Mesothelial cell of epicardium (in vitro differentiated cells): ENCODE measurements at regions not wholly inside any gene's neighbourhood (a gene's known extent, or its start where the extent isn't known, plus 50 kb on each side); places are given as distances from the start of the nearest gene placed in this dataset.

Experiments used
- DNase-seq, 2 experiments: peaks; one replicate each; pipeline ENCODE4 v3.0.0; 2021; ENCODE audit warnings: low spot score in 2 of 2; ENCODE audit not compliant: unreplicated experiment in 2 of 2
- H3K27ac Mint-ChIP-seq: 2 replicates; pipeline ENCODE4 v1.8.0; 2021; ENCODE audit warnings: mixed read lengths
- H3K27me3 Mint-ChIP-seq: 2 replicates; pipeline ENCODE4 v1.8.0; 2021; ENCODE audit warnings: low read depth, mixed read lengths
- H3K36me3 Mint-ChIP-seq: 2 replicates; pipeline ENCODE4 v1.8.0; 2021; ENCODE audit warnings: mixed read lengths
- H3K4me1 Mint-ChIP-seq: 2 replicates; pipeline ENCODE4 v1.8.0; 2021; ENCODE audit warnings: mixed read lengths
- H3K4me3 Mint-ChIP-seq: 2 replicates; pipeline ENCODE4 v1.8.0; 2021; ENCODE audit warnings: mild to moderate bottlenecking, moderate library complexity, mixed read lengths
- H3K9me3 Mint-ChIP-seq: 2 replicates; pipeline ENCODE4 v1.8.0; 2021; ENCODE audit warnings: mixed read lengths
- TF ChIP-seq, protein P1 (sequence below): fragments of 200-600 bp; sonication (generic); IDR thresholded peaks from one replicate; pipeline ENCODE4 v1.5.0; 2021; ENCODE audit warnings: antibody characterized with exemption; ENCODE audit not compliant: unreplicated experiment

DNA sequence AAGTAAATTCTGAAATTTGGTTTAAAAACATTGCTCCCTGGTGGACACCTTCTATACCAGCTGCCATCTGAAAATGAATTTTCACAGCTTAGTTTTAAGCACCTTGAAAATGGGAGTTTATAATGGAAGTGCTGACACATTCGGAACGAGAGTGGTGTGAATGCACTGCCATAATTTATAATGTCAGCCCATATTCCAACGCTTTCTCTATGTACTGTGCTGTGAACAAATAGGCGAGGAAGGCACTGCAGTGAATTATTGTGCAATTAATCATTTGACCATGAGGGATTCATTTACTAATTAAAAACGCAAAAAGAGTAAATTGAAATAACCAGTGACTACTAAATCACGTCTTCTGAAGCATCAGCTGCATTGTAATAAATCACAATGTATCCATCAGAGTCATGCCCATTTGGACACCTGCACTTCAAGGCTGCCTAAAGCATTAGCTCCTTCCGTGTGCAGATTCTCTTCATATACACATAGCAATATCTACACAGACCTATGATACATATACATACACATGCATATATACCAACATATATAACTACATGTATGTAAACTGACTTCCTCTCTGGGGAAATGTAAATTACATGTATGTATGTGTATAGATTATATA is 699.8 kb downstream of the GALR1 start:
- TF ChIP-seq, protein P1, sequence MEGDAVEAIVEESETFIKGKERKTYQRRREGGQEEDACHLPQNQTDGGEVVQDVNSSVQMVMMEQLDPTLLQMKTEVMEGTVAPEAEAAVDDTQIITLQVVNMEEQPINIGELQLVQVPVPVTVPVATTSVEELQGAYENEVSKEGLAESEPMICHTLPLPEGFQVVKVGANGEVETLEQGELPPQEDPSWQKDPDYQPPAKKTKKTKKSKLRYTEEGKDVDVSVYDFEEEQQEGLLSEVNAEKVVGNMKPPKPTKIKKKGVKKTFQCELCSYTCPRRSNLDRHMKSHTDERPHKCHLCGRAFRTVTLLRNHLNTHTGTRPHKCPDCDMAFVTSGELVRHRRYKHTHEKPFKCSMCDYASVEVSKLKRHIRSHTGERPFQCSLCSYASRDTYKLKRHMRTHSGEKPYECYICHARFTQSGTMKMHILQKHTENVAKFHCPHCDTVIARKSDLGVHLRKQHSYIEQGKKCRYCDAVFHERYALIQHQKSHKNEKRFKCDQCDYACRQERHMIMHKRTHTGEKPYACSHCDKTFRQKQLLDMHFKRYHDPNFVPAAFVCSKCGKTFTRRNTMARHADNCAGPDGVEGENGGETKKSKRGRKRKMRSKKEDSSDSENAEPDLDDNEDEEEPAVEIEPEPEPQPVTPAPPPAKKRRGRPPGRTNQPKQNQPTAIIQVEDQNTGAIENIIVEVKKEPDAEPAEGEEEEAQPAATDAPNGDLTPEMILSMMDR = no peak
- Mint-ChIP-seq H3K27me3 (peaks cover 1% of the 10 kb centered on the region), H3K4me3 (no peak overlapping the region), H3K4me1 (no peaks in the 10 kb centered on the region), H3K36me3 (no peaks in the 10 kb centered on the region), H3K27ac (no peak overlapping the region), H3K9me3 (peaks cover 4% of the 10 kb centered on the region)
- DNase-seq = no peak

DNA sequence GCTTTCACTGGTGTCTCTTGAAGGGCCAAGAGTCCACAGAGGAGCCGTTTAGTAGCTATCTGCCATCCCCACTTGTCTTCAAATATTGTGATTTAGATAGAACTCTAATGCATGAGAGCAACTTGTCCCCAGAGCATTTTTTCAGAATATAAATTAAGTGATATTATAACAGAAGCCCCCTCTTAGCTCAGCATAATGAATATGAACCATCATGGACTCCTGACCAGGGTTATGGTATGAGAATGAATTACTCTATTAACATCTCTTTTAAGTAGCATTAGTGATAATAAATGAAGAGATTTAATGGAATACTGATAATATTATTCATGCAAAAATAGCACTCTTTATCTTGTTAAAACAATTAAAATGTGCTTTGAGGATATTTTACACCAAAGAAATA is 709.6 kb downstream of the GALR1 start:
- TF ChIP-seq, protein P1 = no peak
- DNase-seq = no peak
- Mint-ChIP-seq H3K27ac (no peak overlapping the region), H3K9me3 (peaks cover 4% of the 10 kb centered on the region), H3K36me3 (no peaks in the 10 kb centered on the region), H3K27me3 (peaks cover 12% of the 10 kb centered on the region), H3K4me3 (no peak overlapping the region), H3K4me1 (no peaks in the 10 kb centered on the region)

DNA sequence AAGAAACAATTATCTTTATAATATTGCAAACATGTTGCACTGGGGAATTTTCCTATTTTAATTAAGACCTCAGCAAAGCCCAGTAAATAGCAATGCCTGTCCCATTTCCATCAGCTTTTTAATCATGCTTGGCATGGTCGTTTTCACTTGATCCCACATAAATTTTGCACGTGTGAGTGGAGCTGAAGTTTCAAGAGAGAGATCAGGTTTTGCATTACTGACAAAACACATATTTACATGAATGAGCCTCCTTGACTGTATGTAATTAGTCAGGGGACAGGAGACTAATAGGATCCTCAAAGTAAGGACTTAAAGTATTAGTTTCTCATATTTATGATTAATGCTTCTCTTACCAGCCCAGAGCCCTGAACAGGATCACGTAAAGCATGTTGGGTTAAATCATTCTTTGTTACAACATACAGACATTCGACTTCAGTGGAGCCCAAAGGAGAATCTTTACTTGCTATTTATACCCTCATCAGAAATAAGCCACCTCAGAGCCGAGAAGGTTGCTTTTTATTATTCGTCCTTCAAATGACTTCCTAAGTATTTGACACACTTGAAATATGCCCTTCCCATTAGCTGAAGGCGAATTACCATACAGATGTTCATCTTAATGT is 711.3 kb downstream of the GALR1 start:
- no peak for DNase-seq
- H3K9me3 Mint-ChIP-seq = peaks cover 4% of the 10 kb centered on the region
- TF ChIP-seq, protein P1 = no peak
- no peaks in the 10 kb centered on the region for H3K4me1 Mint-ChIP-seq
- peaks cover 13% of the 10 kb centered on the region for H3K27me3 Mint-ChIP-seq
- no peak overlapping the region for H3K4me3 Mint-ChIP-seq
- no peak overlapping the region for H3K27ac Mint-ChIP-seq
- H3K36me3 Mint-ChIP-seq = no peaks in the 10 kb centered on the region

DNA sequence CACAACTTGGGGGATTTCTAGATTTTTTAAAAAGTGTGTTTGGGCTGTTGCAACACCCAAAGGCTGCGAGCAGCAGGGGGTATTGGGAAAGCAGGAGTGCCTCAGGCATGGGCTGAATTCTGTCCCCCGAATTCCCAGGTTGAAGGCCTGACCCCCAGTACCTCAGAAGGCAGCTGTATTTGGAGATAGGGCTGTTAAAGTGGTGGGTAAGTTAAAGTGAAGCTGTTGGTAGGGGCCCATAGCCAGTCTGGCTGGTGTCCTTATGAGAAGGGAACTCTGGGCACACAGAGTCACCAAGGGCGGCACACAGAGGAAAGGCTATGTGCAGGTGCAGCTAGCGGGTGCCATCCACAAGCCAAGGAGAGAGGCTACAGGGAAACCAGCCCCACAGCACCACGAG is 717.4 kb downstream of the GALR1 start:
- H3K9me3 Mint-ChIP-seq = peaks cover 4% of the 10 kb centered on the region
- H3K27me3 Mint-ChIP-seq = peaks cover 27% of the 10 kb centered on the region
- H3K4me1 Mint-ChIP-seq = no peaks in the 10 kb centered on the region
- H3K27ac Mint-ChIP-seq = no peak overlapping the region
- H3K4me3 Mint-ChIP-seq = no peak overlapping the region
- H3K36me3 Mint-ChIP-seq = no peaks in the 10 kb centered on the region
- TF ChIP-seq, protein P1 = no peak
- DNase-seq = no peak

DNA sequence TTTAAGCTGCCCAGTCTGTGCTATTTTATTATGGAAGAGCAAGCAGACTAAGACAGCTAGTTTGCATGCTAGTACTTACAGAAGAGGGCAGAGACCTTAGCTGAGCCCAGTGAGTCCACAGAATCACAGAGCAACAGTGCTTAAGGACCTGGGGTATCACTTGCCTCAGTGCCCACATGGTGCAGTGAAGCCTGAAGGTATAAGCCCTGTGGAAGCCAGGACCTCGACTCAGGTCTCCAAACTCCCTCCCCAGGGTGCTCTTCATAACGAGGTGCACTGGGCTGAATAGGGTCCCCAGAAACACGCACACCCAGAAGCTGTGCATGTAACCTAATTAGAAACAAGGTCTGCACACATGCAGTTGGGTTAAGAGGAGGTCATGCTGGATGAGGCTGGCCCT is 718.1 kb downstream of the GALR1 start:
- H3K9me3 Mint-ChIP-seq = peaks cover 4% of the 10 kb centered on the region
- H3K27ac Mint-ChIP-seq = no peak overlapping the region

More for the DNA sequence above, 718.1 kb downstream of the GALR1 start:
- Mint-ChIP-seq H3K4me1 (no peaks in the 10 kb centered on the region), H3K4me3 (no peak overlapping the region), H3K36me3 (no peaks in the 10 kb centered on the region), H3K27me3 (peaks cover 27% of the 10 kb centered on the region)
- TF ChIP-seq, protein P1 = no peak
- DNase-seq = no peak
